Stimulated activated CD4-positive, alpha-beta T cell treated with anti-CD3 and anti-CD28 coated beads, Interleukin-1b, Interleukin-23, amount 100 ng/mL, for 24 hours (primary cell): ENCODE measurements at regions not wholly inside any gene's neighbourhood (a gene's known extent, or its start where the extent isn't known, plus 50 kb on each side); places are given as distances from the start of the nearest gene placed in this dataset.
"Not testable (repeated sequence)": the region's sequence is repeated elsewhere in the genome, so short reads cannot be mapped to it uniquely, and the experiment has no call there.

Experiments
- DNase-seq, 4 experiments: peaks; one replicate each; pipeline ENCODE4 v3.0.0-alpha.2; 2020; ENCODE audit warnings: low read depth in 4 of 4, low spot score in 1 of 4

GRCh38 chr4:63090641-63091040, 1318.6 kb downstream of the TECRL start:
- DNase-seq: no peak

- DNase-seq: no peak
These were observed 1324.2 kb downstream of the TECRL start for GRCh38 chr4:63085091-63085490.

GRCh38 chr4:63080934-63081333, 1328.3 kb downstream of the TECRL start:
- no peak for DNase-seq

- DNase-seq: no peak
These were observed 1345.5 kb downstream of the TECRL start for GRCh38 chr4:63063760-63064159.

GRCh38 chr4:63062891-63063290, 1346.4 kb downstream of the TECRL start:
- DNase-seq: not testable (repeated sequence)

- no peak for DNase-seq
These were observed 1359.5 kb downstream of the TECRL start for GRCh38 chr4:63049726-63050125.

- no peak for DNase-seq
These were observed 1360.0 kb downstream of the TECRL start for GRCh38 chr4:63049278-63049677.

- DNase-seq: no peak
These were observed 1372.9 kb downstream of the TECRL start for GRCh38 chr4:63036159-63036866.

GRCh38 chr4:63029380-63029779, 1379.9 kb downstream of the TECRL start:
- DNase-seq: no peak

GRCh38 chr4:63020661-63021060, 1388.6 kb downstream of the TECRL start:
- DNase-seq: no peak

- DNase-seq: no peak
These were observed 1392.0 kb downstream of the TECRL start for GRCh38 chr4:63017300-63017699.

GRCh38 chr4:62970846-62971245, 1438.4 kb downstream of the TECRL start:
- no peak for DNase-seq

- DNase-seq: no peak
These were observed 1448.8 kb downstream of the TECRL start for GRCh38 chr4:62960415-62960814.

- no peak for DNase-seq
These were observed 1455.5 kb downstream of the TECRL start for GRCh38 chr4:62953752-62954151.

GRCh38 chr4:62952366-62952765, 1456.9 kb downstream of the TECRL start:
- DNase-seq: no peak

- no peak for DNase-seq
These were observed 1461.1 kb downstream of the TECRL start for GRCh38 chr4:62948108-62948507.

GRCh38 chr4:62940229-62940628, 1469.0 kb downstream of the TECRL start:
- DNase-seq: no peak

GRCh38 chr4:62930884-62931283, 1478.4 kb downstream of the TECRL start:
- DNase-seq: no peak

- no peak for DNase-seq
These were observed 1480.8 kb downstream of the TECRL start for GRCh38 chr4:62928483-62928882.

GRCh38 chr4:62927574-62927973, 1481.7 kb downstream of the TECRL start:
- no peak for DNase-seq

- DNase-seq: no peak
These were observed 1485.5 kb downstream of the TECRL start for GRCh38 chr4:62923783-62924182.

GRCh38 chr4:62917649-62918048, 1491.6 kb downstream of the TECRL start:
- no peak for DNase-seq

GRCh38 chr4:62914758-62915157, 1494.5 kb downstream of the TECRL start:
- DNase-seq: no peak
